H1 (cell line): ENCODE measurements at regions not wholly inside any gene's neighbourhood (a gene's known extent, or its start where the extent isn't known, plus 50 kb on each side); places are given as distances from the start of the nearest gene placed in this dataset.
A peak's percentile ranks its signal among the peaks of the same experiment; 100 is the strongest.

Source experiments
- CTCF ChIA-PET: fragments of 300-600 bp; sonication (Branson Sonifier 250); formaldehyde crosslinking; loops from one replicate; lab custom pipeline; 2021; ENCODE audit not compliant: partially characterized antibody; lab: Charles Lee
- POLR2A ChIA-PET: fragments of 300-600 bp; sonication (Branson Sonifier 250); formaldehyde crosslinking; loops from one replicate; lab custom pipeline; 2021; ENCODE audit warnings: inconsistent platforms; ENCODE audit not compliant: partially characterized antibody; lab: Charles Lee
- DNase-seq, 2 experiments: peaks; one replicate each; pipeline versions ENCODE4 v3.0.0 to v3.0.0-alpha.2; 2010 to 2022; ENCODE audit warnings: low spot score in 2 of 2, low read depth in 1 of 2, mixed read lengths in 1 of 2
- FAIRE-seq: peaks from 2 replicates; lab custom pipeline; 2011; peaks lifted over from hg19 to GRCh38; lab: Jason Lieb, UNC
- H2AFZ ChIP-seq: 2 replicates; pipeline ENCODE4 v1.8.1; 2012; ENCODE audit warnings: low read length, inconsistent platforms
- H2AK5ac ChIP-seq: 2 replicates; pipeline ENCODE4 v1.6.1; 2013; ENCODE audit warnings: low read depth, low read length
- H2BK120ac ChIP-seq: replicated peaks from 2 replicates; pipeline ENCODE3; 2013; ENCODE audit warnings: low read depth, low read length, inconsistent platforms
- H2BK12ac ChIP-seq: 2 replicates; pipeline ENCODE4 v1.6.1; 2013; ENCODE audit warnings: low read depth, low read length
- H2BK15ac ChIP-seq: 2 replicates; pipeline ENCODE4 v1.6.1; 2013; ENCODE audit warnings: low read length
- H2BK20ac ChIP-seq: 2 replicates; pipeline ENCODE4 v1.6.1; 2013; ENCODE audit warnings: low read length
- H2BK5ac ChIP-seq: 2 replicates; pipeline ENCODE4 v1.6.1; 2013; ENCODE audit warnings: low read depth, low read length
- H3K14ac ChIP-seq: 2 replicates; pipeline ENCODE4 v1.6.1; 2013; ENCODE audit warnings: inconsistent platforms; ENCODE audit not compliant: insufficient read length
- H3K18ac ChIP-seq: 2 replicates; pipeline ENCODE4 v1.6.1; 2013; ENCODE audit warnings: low read length; ENCODE audit errors: extremely low read depth
- H3K23ac ChIP-seq: 2 replicates; pipeline ENCODE4 v1.6.1; 2013; ENCODE audit warnings: inconsistent platforms; ENCODE audit not compliant: insufficient read length
- H3K23me2 ChIP-seq: 2 replicates; pipeline ENCODE4 v1.6.1; 2013; ENCODE audit warnings: low read depth, low read length
- H3K27ac ChIP-seq: 2 replicates; pipeline ENCODE4 v1.6.1; 2011; ENCODE audit warnings: low read depth, low read length, inconsistent platforms
- H3K27me3 ChIP-seq, 4 experiments: replicated peaks in 1 of 4; 1 replicate in 1 of 4; 2 replicates in 3 of 4; pipeline versions ENCODE4 v1.6.1 to v1.8.1; 2011 to 2013; ENCODE audit warnings: low read length in 3 of 4, mild to moderate bottlenecking in 3 of 4, inconsistent platforms in 2 of 4, mixed read lengths in 2 of 4, moderate library complexity in 1 of 4; ENCODE audit not compliant: control insufficient read depth in 3 of 4, insufficient read depth in 3 of 4; ENCODE audit errors: extremely low read depth in 1 of 4
- H3K36me3 ChIP-seq, 4 experiments: 2 replicates each; pipeline versions ENCODE4 v1.6.1 to v1.8.1; 2011 to 2013; ENCODE audit warnings: mild to moderate bottlenecking in 4 of 4, low read length in 3 of 4, moderate library complexity in 2 of 4, control low read depth in 1 of 4, inconsistent platforms in 1 of 4; ENCODE audit not compliant: insufficient read depth in 4 of 4, control insufficient read depth in 2 of 4
- H3K4ac ChIP-seq: replicated peaks from 2 replicates; pipeline ENCODE3; 2013; ENCODE audit warnings: low read length, low read depth, mixed read lengths, inconsistent platforms; ENCODE audit not compliant: insufficient read length
- H3K4me1 ChIP-seq, 4 experiments: replicated peaks in 1 of 4; 1 replicate in 1 of 4; 2 replicates in 3 of 4; pipeline versions ENCODE4 v1.6.1 to v1.8.1; 2011 to 2013; ENCODE audit warnings: low read length in 3 of 4, inconsistent platforms in 2 of 4, mixed read lengths in 1 of 4; ENCODE audit not compliant: insufficient read depth in 4 of 4, control insufficient read depth in 3 of 4
- H3K4me2 ChIP-seq, 2 experiments: 2 replicates each; pipeline versions ENCODE4 v1.6.1 to v1.8.1; 2011 to 2013; ENCODE audit warnings: low read depth in 2 of 2, low read length in 2 of 2, control low read depth in 1 of 2, inconsistent platforms in 1 of 2, mild to moderate bottlenecking in 1 of 2; ENCODE audit not compliant: insufficient read depth in 1 of 2
- H3K4me3 ChIP-seq, 4 experiments: fragments of 200-600, 300-600 bp in 1 of 4; sonication (generic), shearing (Covaris generic), sonication (Bioruptor Twin) in 1 of 4; 2 replicates each; pipeline versions ENCODE4 v1.5.1 to v1.8.1; 2011 to 2016; ENCODE audit warnings: low read length in 4 of 4, low read depth in 3 of 4, control low read depth in 2 of 4, inconsistent platforms in 2 of 4, mild to moderate bottlenecking in 2 of 4, mixed read lengths in 1 of 4, moderate library complexity in 1 of 4; ENCODE audit not compliant: insufficient read depth in 2 of 4; ENCODE audit errors: extremely low read depth in 1 of 4
- H3K56ac ChIP-seq: replicated peaks from 2 replicates; pipeline ENCODE3; 2013; ENCODE audit warnings: low read depth, mild to moderate bottlenecking, mixed read lengths, low read length, inconsistent platforms; ENCODE audit not compliant: insufficient read length
- H3K79me1 ChIP-seq: 2 replicates; pipeline ENCODE4 v1.6.1; 2013; ENCODE audit warnings: low read depth, low read length, control low read depth
- H3K79me2 ChIP-seq, 2 experiments: 2 replicates each; pipeline versions ENCODE4 v1.6.1 to v1.8.1; 2012 to 2013; ENCODE audit warnings: low read length in 2 of 2, mild to moderate bottlenecking in 2 of 2, inconsistent platforms in 1 of 2; ENCODE audit not compliant: insufficient read depth in 2 of 2, control insufficient read depth in 1 of 2
- H3K9ac ChIP-seq, 4 experiments: replicated peaks in 1 of 4; 1 replicate in 1 of 4; 2 replicates in 3 of 4; pipeline versions ENCODE4 v1.6.1 to v1.8.1; 2011 to 2013; ENCODE audit warnings: low read depth in 3 of 4, low read length in 3 of 4, control low read depth in 2 of 4, mild to moderate bottlenecking in 2 of 4, moderate library complexity in 2 of 4, inconsistent platforms in 1 of 4; ENCODE audit errors: extremely low read depth in 1 of 4
- H3K9me3 ChIP-seq, 2 experiments: 2 replicates each; pipeline versions ENCODE4 v1.6.1 to v1.8.1; 2012 to 2013; ENCODE audit warnings: mild to moderate bottlenecking in 2 of 2, moderate library complexity in 2 of 2, control low read depth in 1 of 2, inconsistent platforms in 1 of 2, low read depth in 1 of 2, low read length in 1 of 2, mixed read lengths in 1 of 2; ENCODE audit not compliant: insufficient read depth in 2 of 2
- H4K20me1 ChIP-seq, 2 experiments: replicated peaks in 1 of 2; 2 replicates each; pipeline versions ENCODE3 to v1.8.1; 2011 to 2013; ENCODE audit warnings: inconsistent platforms in 2 of 2, low read length in 2 of 2, mild to moderate bottlenecking in 1 of 2; ENCODE audit not compliant: insufficient read depth in 2 of 2, control insufficient read depth in 1 of 2
- H4K5ac ChIP-seq: 2 replicates; pipeline ENCODE4 v1.6.1; 2013; ENCODE audit warnings: low read length, low read depth, mixed read lengths, inconsistent platforms; ENCODE audit not compliant: insufficient read length
- H4K8ac ChIP-seq: 2 replicates; pipeline ENCODE4 v1.8.0; 2013; ENCODE audit warnings: mild to moderate bottlenecking, moderate library complexity, low read length, inconsistent platforms; ENCODE audit not compliant: insufficient read depth; ENCODE audit errors: extremely low read depth
- H4K91ac ChIP-seq: replicated peaks from 2 replicates; pipeline ENCODE3; 2013; ENCODE audit warnings: low read length, mixed read lengths, inconsistent platforms; ENCODE audit not compliant: insufficient read length
- RNF2 ChIP-seq: fragments of 200-900, 300-1000 bp; sonication (generic); IDR thresholded peaks from 2 replicates; pipeline ENCODE4 v1.7.1; 2016; ENCODE audit warnings: borderline replicate concordance, low read depth, mild to moderate bottlenecking, antibody characterized with exemption, low read length; ENCODE audit not compliant: poor library complexity, severe bottlenecking; ENCODE audit errors: missing control alignments
- WGBS, 2 experiments: shearing (Covaris generic) in 1 of 2; methylation state at CpG; one replicate each; pipeline versions ENCODE4 v1.1.6 to v1.1.7; 2013 to 2015; ENCODE audit warnings: low lambda C conversion rate in 2 of 2, mixed read lengths in 2 of 2, inconsistent platforms in 1 of 2, low coverage in 1 of 2, missing lambda C conversion rate in 1 of 2; ENCODE audit not compliant: insufficient replicate concordance in 2 of 2, insufficient coverage in 1 of 2, insufficient read length in 1 of 2; ENCODE audit errors: extremely low coverage in 1 of 2, missing lambda C conversion rate in 1 of 2; 5-methylcytosine and 5-hydroxymethylcytosine counted together

GRCh38 chr5:87650284-87650683 is 237.6 kb upstream of the CCNH start:
- Histone ChIP-seq H3K9ac (no peak overlapping the region), H3K56ac (peak overlapping the region; percentile 39), H3K79me1 (no peaks in the 10 kb centered on the region), H3K4ac (no peak overlapping the region), H4K8ac (no peak overlapping the region), H3K4me1 (peaks cover 0 to 2% (median 0%) of the 10 kb centered on the region in 4 experiments; a peak in 1 of 7 replicates), H3K79me2 (no peaks in the 10 kb centered on the region), H2BK20ac (no peak overlapping the region), H4K20me1 (no peaks in the 10 kb centered on the region), H3K4me3 (no peak overlapping the region), H4K5ac (no peak overlapping the region), H3K36me3 (no peaks in the 10 kb centered on the region), H3K23me2 (no peaks in the 10 kb centered on the region), H3K27ac (no peak overlapping the region), H2BK15ac (no peak overlapping the region), H3K27me3 (no peaks in the 10 kb centered on the region), H3K14ac (no peak overlapping the region), H2BK120ac (no peak overlapping the region), H3K18ac (no peak overlapping the region), H2AFZ (no peak overlapping the region), H3K23ac (no peak overlapping the region), H2BK5ac (no peak overlapping the region), H4K91ac (no peak overlapping the region), H3K4me2 (no peak overlapping the region), H3K9me3 (no peaks in the 10 kb centered on the region), H2BK12ac (no peak overlapping the region), H2AK5ac (no peak overlapping the region)
- no peak for TF ChIP-seq RNF2
- CTCF ChIA-PET = no interaction called here
- POLR2A ChIA-PET = no interaction called here
- WGBS, 2 experiments = 78% methylated on average over 2 of the region's 2 CpGs; no CpG with 5 or more reads in 1 of the 2 experiments
- FAIRE-seq (no peak), DNase-seq (no peak)
